ENCODE measurements at regions not wholly inside any gene's neighbourhood (a gene's known extent, or its start where the extent isn't known, plus 50 kb on each side); places are given as distances from the start of the nearest gene placed in this dataset.

GRCh38 chr2:12304564-12305171 lies 412.1 kb upstream of the TRIB2 start:
- no peak for TF ChIP-seq CTCF (IDR thresholded peaks at IDR 0.05)
- no peak for TF ChIP-seq POLR2A (IDR thresholded peaks at IDR 0.05)
